Activated T-cell treated with anti-CD3 and anti-CD28 coated beads, Interleukin-2, amount 50 U/mL, for 4 hours (primary cell): ENCODE measurements at regions not wholly inside any gene's neighbourhood (a gene's known extent, or its start where the extent isn't known, plus 50 kb on each side); places are given as distances from the start of the nearest gene placed in this dataset.

ENCODE experiments used
- ATAC-seq, 2 donors: fragments of 200-7000 bp; cut with Tn5 transposase; one replicate each; pipeline ENCODE4 v1.10.0; 2021
- DNase-seq: peaks from one replicate; pipeline ENCODE4 v3.0.0-alpha.2; 2020
- H3K27me3 Mint-ChIP-seq: one replicate; pipeline ENCODE4 v1.8.0; 2021; ENCODE audit warnings: low read depth, mixed read lengths
- H3K36me3 Mint-ChIP-seq: one replicate; pipeline ENCODE4 v1.8.0; 2022; ENCODE audit warnings: mixed read lengths; ENCODE audit not compliant: insufficient read depth
- H3K4me1 Mint-ChIP-seq: one replicate; pipeline ENCODE4 v1.8.0; 2021; ENCODE audit warnings: low read depth, mixed read lengths
- H3K4me3 Mint-ChIP-seq: one replicate; pipeline ENCODE4 v1.8.0; 2021; ENCODE audit warnings: mild to moderate bottlenecking, moderate library complexity, mixed read lengths
- H3K9me3 Mint-ChIP-seq: one replicate; pipeline ENCODE4 v1.8.0; 2021; ENCODE audit warnings: mixed read lengths

GRCh38 chr11:116283300-116283699, 489.5 kb downstream of the BUD13 start:
- no peak for ATAC-seq
- no peaks in the 10 kb centered on the region for H3K4me1 Mint-ChIP-seq
- H3K9me3 Mint-ChIP-seq: no peaks in the 10 kb centered on the region
- no peak overlapping the region for H3K4me3 Mint-ChIP-seq
- no peak for DNase-seq
- H3K27me3 Mint-ChIP-seq: peaks cover 7% of the 10 kb centered on the region
- no peaks in the 10 kb centered on the region for H3K36me3 Mint-ChIP-seq

GRCh38 chr11:116282481-116282880, 490.3 kb downstream of the BUD13 start:
- no peak for ATAC-seq
- no peaks in the 10 kb centered on the region for H3K36me3 Mint-ChIP-seq
- no peak for DNase-seq
- peaks cover 4% of the 10 kb centered on the region for H3K27me3 Mint-ChIP-seq
- no peaks in the 10 kb centered on the region for H3K4me1 Mint-ChIP-seq
- no peaks in the 10 kb centered on the region for H3K9me3 Mint-ChIP-seq
- no peak overlapping the region for H3K4me3 Mint-ChIP-seq

- H3K4me1 Mint-ChIP-seq: no peaks in the 10 kb centered on the region
- no peak for DNase-seq
Observed at GRCh38 chr11:116281173-116282160, 491.3 kb downstream of the BUD13 start.

GRCh38 chr11:116279511-116279910, 493.3 kb downstream of the BUD13 start:
- H3K36me3 Mint-ChIP-seq: no peaks in the 10 kb centered on the region
- no peak overlapping the region for H3K4me3 Mint-ChIP-seq
- DNase-seq (no peak), ATAC-seq (no peak)
- H3K4me1 Mint-ChIP-seq: no peaks in the 10 kb centered on the region
- no peaks in the 10 kb centered on the region for H3K9me3 Mint-ChIP-seq
- H3K27me3 Mint-ChIP-seq: peaks cover 10% of the 10 kb centered on the region

More at GRCh38 chr11:116281173-116282160, 491.3 kb downstream of the BUD13 start:
- Mint-ChIP-seq H3K4me3 (no peak overlapping the region), H3K36me3 (no peaks in the 10 kb centered on the region), H3K27me3 (peaks cover 6% of the 10 kb centered on the region), H3K9me3 (no peaks in the 10 kb centered on the region)
- ATAC-seq: no peak

GRCh38 chr11:116278076-116278475, 494.7 kb downstream of the BUD13 start:
- Mint-ChIP-seq H3K4me3 (no peak overlapping the region), H3K27me3 (peaks cover 16% of the 10 kb centered on the region), H3K36me3 (no peaks in the 10 kb centered on the region), H3K9me3 (no peaks in the 10 kb centered on the region), H3K4me1 (no peaks in the 10 kb centered on the region)
- ATAC-seq: no peak
- DNase-seq: no peak

GRCh38 chr11:116276051-116277044, 496.4 kb downstream of the BUD13 start:
- peak; percentile 60 for DNase-seq
- Mint-ChIP-seq H3K4me3 (peak overlapping the region; percentile 24), H3K36me3 (no peaks in the 10 kb centered on the region), H3K9me3 (no peaks in the 10 kb centered on the region), H3K4me1 (no peaks in the 10 kb centered on the region), H3K27me3 (peaks cover 16% of the 10 kb centered on the region)
- ATAC-seq: peak; percentile 75 to 82

- Mint-ChIP-seq H3K4me1 (no peaks in the 10 kb centered on the region), H3K36me3 (no peaks in the 10 kb centered on the region), H3K4me3 (no peak overlapping the region), H3K27me3 (peaks cover 16% of the 10 kb centered on the region), H3K9me3 (no peaks in the 10 kb centered on the region)
- ATAC-seq (no peak), DNase-seq (no peak)
Observed at GRCh38 chr11:116275635-116276034, 497.2 kb downstream of the BUD13 start.

- peaks cover 16% of the 10 kb centered on the region for H3K27me3 Mint-ChIP-seq
- ATAC-seq: no peak
- no peaks in the 10 kb centered on the region for H3K4me1 Mint-ChIP-seq
- H3K36me3 Mint-ChIP-seq: no peaks in the 10 kb centered on the region
- no peak overlapping the region for H3K4me3 Mint-ChIP-seq
- no peak for DNase-seq
- H3K9me3 Mint-ChIP-seq: no peaks in the 10 kb centered on the region
Observed at GRCh38 chr11:116274521-116274920, 498.3 kb downstream of the BUD13 start.

GRCh38 chr11:116272181-116272789, 500.5 kb downstream of the BUD13 start:
- Mint-ChIP-seq H3K9me3 (no peaks in the 10 kb centered on the region), H3K36me3 (no peaks in the 10 kb centered on the region), H3K27me3 (peaks cover 12% of the 10 kb centered on the region), H3K4me3 (no peak overlapping the region), H3K4me1 (no peaks in the 10 kb centered on the region)
- DNase-seq (no peak), ATAC-seq (no peak)

GRCh38 chr11:116271479-116271878, 501.3 kb downstream of the BUD13 start:
- ATAC-seq: no peak
- Mint-ChIP-seq H3K4me3 (no peak overlapping the region), H3K36me3 (no peaks in the 10 kb centered on the region), H3K27me3 (peaks cover 10% of the 10 kb centered on the region), H3K9me3 (no peaks in the 10 kb centered on the region), H3K4me1 (no peaks in the 10 kb centered on the region)
- DNase-seq: no peak

- ATAC-seq (no peak), DNase-seq (no peak)
- Mint-ChIP-seq H3K27me3 (no peaks in the 10 kb centered on the region), H3K36me3 (no peaks in the 10 kb centered on the region), H3K9me3 (no peaks in the 10 kb centered on the region), H3K4me3 (no peak overlapping the region), H3K4me1 (no peaks in the 10 kb centered on the region)
Observed at GRCh38 chr11:116267146-116267545, 505.6 kb downstream of the BUD13 start.

GRCh38 chr11:116263770-116264169, 509.0 kb downstream of the BUD13 start:
- DNase-seq (no peak), ATAC-seq (no peak)
- Mint-ChIP-seq H3K27me3 (peaks cover 6% of the 10 kb centered on the region), H3K4me3 (no peak overlapping the region), H3K4me1 (no peaks in the 10 kb centered on the region), H3K36me3 (no peaks in the 10 kb centered on the region), H3K9me3 (no peaks in the 10 kb centered on the region)

GRCh38 chr11:116263019-116263418, 509.8 kb downstream of the BUD13 start:
- ATAC-seq (no peak), DNase-seq (no peak)
- Mint-ChIP-seq H3K36me3 (no peaks in the 10 kb centered on the region), H3K27me3 (peaks cover 9% of the 10 kb centered on the region), H3K4me3 (no peak overlapping the region), H3K9me3 (no peaks in the 10 kb centered on the region), H3K4me1 (no peaks in the 10 kb centered on the region)

GRCh38 chr11:116262370-116262769, 510.4 kb downstream of the BUD13 start:
- H3K36me3 Mint-ChIP-seq: no peaks in the 10 kb centered on the region
- no peak for ATAC-seq
- peaks cover 9% of the 10 kb centered on the region for H3K27me3 Mint-ChIP-seq
- DNase-seq: no peak
- no peaks in the 10 kb centered on the region for H3K9me3 Mint-ChIP-seq
- no peak overlapping the region for H3K4me3 Mint-ChIP-seq
- H3K4me1 Mint-ChIP-seq: no peaks in the 10 kb centered on the region
